Fibroblast of upper back skin (primary cell): ENCODE measurements at regions not wholly inside any gene's neighbourhood (a gene's known extent, or its start where the extent isn't known, plus 50 kb on each side); places are given as distances from the start of the nearest gene placed in this dataset.
A peak's percentile ranks its signal among the peaks of the same experiment; 100 is the strongest.

Experiments used
- DNase-seq: peaks from one replicate; pipeline ENCODE4 v3.0.0-alpha.2; 2013

DNA sequence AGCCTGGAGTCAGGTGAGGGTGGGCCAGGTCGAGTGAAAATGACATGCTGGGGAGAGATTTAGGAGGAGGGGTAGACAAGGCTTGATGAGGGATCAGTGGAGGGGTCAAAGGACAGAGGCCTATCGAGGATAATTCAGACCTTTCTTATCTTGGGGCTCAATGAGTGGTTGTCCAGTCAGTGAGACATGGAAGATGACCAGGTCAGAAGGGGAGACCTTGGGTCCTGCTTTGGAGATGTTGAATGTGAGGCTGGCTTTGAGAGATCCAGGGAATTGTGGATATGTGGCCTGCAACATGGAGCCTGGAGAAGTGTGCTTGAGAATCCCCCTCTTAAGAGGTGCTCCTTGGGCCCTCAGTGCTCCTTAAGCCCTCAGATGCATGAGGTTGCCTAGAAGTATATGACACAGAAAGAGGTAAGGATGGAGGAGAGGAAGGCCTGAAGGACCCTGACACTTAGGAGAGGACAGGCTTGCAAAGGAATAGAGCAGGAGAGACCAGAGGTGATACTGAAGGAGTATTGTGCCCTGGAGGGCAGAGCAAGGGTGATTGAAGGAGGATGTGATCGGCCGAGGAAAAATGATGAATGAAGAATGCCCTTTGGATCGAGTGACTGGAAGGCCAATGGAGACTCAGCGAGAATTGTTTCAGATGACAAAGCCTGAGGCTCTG lies 129.8 kb upstream of the GPR26 start:
- DNase-seq = no peak

DNA sequence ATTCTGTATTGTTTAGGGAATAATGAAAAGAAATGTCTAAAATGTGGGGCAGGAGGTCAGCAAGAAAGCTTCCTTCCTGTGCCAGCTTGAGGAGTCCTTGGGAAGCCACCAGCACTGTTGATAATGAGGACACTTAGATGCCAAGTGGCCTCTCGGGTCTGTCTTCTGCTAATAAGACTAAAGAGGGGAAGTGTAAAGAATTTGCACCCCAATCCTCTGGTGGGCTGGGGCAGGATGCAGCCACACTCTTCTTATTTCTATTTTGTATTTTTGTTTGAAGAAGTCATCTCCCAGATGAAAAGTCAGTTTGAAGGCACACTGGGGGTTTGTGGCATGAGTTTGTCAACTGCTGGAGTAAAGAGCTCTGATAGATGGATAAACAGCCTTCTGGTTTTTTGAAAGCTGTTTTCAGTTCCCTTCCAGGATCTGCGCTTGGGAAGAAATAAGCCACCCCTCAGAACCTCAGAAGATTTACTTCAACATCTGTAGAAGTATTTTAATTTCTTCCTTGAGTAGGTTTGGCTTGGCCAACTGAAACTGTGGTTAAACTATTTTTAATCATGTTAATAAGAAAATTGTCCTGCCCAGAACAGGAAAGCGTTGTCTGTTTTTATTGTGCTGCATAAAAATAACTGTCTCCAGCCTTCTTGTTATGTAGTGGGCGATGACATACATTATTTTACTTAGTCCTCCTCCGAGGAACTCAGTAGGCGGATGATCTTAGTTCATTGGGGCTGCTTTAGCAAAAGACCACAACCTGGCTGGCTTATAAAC lies 128.8 kb upstream of the GPR26 start:
- DNase-seq = no peak

- no peak for DNase-seq
These were observed 127.5 kb upstream of the GPR26 start for GRCh38 chr10:123538401-123539320.

DNA sequence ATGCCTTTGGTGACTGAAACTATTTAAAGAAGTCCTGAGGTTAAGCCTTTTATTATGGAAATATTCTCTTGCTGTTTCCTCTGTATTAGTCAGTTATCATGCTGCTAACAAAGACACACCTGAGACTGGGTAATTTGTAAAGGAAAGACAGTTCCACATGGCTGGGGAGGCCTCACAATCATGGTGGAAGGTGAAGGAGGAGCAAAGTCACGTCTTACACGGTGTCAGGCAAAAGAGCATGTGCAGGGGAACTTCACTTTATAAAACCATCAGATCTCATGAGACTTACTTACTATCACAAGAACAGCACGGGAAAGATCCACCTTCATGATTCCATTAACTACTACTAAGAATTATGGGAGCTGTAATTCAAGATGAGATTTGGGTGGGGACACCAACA lies 121.2 kb upstream of the GPR26 start:
- no peak for DNase-seq

DNA sequence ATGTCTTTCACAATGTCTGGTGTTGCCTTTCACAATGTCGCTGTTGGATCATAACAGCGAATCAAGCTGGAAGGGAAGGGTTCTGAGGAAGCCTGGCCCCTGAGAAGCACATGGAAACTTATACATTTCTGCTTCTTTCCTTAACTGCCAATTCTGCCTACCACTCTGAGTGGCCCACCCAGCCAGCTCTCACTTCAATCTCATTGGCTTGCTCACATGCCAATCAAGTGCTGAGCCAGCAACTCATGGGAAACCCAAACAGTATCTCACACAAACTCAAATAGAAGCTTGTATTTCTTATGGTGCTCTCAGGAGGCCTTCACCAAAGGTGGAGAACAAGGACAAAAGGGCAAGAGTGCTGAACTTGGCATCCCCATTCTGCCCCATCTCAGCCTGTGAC lies 117.4 kb upstream of the GPR26 start:
- no peak for DNase-seq

- no peak for DNase-seq
These were observed 116.2 kb upstream of the GPR26 start for GRCh38 chr10:123549761-123550454.

DNA sequence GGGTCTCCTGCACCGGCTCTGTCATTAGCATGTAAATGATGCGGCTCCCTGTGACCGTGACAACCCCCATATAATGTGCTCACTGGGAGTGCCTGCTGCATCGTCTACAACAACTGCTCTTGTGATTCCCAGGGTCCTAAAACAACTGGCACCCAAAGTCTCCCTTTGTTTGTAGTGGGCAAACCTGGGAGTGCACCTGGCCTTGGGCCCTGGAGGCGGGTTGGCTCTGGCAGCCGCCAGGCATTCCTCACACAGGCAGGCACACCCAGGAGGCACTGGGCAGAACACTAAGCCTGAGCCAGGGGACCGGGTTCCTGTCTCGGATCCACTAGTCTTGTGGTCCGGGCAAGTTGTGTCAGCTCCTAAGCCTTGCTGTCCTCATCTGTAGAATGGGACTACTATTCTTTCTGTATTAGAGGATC lies 115.5 kb upstream of the GPR26 start:
- DNase-seq = no peak

DNA sequence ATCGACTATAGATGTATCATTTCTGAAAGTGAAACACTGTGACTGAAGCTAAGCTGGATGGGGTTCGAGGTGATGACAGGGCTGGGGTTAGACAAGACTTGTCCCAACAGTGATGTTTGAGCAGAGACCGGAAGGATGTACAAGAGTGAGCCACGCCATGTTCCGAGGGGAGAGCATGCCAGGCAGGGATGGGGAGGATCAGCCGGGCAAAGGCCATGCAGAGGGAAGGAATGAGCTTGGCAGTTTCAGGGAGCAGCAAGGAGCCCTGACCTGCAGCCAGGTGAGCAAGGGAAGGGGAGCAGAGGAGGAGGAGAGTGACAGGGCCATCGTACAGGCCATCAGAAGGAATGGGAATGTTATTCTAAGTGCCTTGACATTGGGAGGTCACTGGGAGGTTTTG lies 114.9 kb upstream of the GPR26 start:
- DNase-seq = no peak

DNA sequence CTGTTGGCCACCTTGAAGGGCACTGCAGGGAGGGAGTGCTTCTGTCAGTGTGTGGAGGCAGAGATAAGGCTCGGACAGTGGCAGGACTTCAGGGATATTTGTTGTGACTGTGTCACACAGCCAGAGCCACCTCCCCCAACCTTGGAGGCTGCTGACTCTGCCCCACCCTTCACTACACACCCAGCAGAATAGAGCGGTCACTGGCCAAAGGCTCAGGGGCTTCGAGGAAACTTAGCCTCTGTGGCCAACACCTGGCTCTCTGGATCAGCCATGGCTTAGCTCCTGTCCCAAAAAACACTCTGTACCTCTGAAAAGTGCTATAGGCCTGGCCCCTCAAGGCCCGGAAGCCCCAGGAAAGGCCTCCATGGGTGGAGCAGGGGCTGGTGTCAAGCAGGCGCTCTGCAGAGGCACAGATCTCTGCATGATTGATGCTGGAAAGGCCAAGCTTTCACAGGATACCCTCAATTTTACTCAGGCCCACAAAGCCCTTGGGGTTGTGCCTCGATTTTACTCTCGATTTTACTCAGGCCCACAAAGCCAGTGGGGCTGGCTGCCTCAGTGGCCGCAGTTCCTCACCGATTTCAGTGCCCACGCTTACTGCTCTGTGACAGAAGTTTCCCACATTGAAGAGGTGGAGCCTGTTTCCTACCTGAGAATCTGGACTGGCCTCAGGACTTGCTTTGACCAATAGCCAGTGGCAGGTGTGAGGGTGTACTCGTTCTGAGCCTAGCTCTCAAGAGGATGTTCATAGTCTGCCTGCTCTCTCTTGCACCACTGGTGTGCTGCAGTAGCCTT lies 113.2 kb upstream of the GPR26 start:
- DNase-seq = no peak

DNA sequence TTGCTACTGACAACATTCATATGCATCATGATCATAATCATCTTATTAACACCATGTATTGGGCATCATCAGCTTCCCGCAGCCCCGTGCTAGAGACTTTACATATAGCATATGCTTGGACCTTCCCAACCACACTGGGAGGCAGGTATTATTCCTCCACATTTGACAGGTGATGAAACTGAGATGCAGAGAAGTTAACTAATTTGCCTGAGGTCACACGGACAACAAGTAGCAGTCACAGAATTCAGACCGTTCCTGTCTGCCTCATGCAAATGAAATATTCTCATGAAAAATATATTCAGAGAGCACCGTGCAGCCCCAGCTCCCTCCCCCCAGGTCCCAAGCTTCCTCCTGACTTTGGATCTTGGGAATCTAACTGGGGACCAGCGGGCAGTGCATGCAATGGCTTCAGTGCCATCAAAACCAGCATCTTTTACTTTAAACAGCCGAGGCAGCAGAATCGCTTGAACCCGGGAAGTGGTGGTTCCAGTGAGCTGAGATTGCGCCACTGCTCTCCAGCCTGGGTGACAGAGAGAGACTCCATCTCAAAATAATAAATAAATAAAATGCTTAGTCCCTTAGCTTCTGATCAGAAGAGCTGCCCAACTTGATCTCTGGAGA lies 112.2 kb upstream of the GPR26 start:
- no peak for DNase-seq

DNA sequence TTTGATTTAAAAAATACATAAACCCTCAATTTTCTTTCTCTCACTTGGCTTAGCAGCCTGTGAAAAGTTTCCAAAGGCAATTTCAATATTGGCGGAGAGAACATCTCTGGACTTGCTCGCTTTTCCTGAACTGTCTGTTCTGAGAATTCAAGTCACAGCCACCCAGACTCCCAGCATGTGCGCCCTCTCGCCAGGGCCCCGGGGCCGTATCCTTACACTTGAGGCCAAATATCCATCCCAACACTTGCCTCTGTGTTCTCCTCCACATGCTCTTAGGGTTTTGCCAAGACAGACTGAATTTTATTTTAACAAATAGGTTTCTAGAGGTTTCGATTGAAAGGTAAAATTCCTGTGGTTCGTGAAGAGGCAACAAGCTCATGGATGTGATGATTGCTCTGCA lies 111.5 kb upstream of the GPR26 start:
- DNase-seq = no peak

DNA sequence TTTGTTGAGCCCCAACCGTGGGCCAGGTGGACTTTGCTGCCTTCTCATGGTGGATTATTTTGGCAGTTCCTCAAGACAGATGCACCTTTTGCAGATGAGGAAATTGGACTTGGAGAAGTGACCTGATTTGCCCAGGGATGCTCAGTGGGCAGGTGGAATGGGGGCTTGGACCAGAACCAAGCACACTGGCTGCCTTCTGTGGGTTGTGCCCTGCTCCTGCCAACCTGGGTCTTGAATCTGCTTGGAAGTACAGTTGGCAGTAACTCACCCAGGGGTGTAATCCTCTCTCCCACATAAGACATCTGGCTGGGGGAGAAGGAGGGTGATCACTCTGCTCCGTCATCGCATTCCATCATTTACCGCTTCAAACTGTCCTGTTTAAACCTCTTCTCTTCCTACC lies 110.5 kb upstream of the GPR26 start:
- DNase-seq = no peak

DNA sequence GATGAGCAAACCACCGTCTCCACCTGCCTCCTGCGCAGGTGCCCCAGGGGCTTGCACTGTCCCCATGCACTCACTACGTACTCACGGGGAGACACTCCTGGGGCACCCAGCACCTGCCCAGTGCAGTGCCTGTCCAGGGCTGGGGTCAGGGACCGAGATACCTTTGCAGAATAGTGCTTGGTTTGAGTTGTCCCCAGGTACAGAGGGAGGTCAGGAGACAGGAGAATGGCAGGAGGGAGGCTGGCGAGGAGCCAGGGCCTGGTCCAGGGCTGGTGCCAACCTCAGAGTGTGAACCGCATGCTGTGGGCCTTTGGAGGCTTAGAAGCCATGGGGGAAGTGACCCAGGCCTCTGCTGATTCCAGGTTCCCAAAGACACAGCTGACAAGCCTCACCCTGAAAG lies 110.1 kb upstream of the GPR26 start:
- DNase-seq = no peak

- DNase-seq = no peak
These were observed 109.4 kb upstream of the GPR26 start for GRCh38 chr10:123556736-123557135.

GRCh38 chr10:123557366-123558108 lies 108.6 kb upstream of the GPR26 start:
- DNase-seq = no peak

- DNase-seq = no peak
These were observed 107.5 kb upstream of the GPR26 start for GRCh38 chr10:123558651-123559050.

DNA sequence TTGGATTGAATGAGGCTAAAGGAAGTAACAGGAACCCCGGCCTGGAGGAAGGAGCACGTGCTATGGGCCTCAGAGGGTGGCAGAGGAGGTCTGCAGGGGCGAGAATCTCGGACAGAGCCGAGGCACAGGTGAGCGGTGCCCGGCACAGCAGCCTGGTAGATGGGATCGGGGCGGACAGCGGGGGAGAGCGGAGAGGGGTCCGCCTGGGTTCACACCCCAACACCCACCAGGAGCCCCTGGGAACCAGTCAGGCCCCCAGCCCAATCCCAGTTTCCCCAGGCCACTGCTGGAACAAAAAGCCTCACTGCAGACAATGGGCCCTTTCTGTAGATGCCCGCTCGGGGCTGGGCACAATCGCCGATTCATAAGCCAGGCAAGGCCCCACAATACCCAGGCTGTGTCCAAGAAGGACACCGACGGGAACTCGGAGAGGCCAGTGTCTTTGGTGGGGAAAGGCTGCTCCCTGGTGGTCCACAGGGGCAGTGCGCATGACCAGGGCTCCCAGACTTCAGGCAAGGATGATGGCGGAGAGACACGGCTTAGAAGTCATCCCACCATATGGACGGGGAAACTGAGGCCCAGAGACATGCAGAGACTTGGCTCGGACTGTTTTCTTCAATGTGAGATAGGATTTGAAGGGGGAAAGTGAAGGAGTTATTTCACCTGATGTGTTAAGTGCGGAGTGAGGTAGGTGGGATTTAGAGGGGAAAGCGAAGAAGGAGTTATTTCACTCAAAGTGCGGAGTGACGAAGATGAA lies 106.9 kb upstream of the GPR26 start:
- peak; percentile 41 for DNase-seq

DNA sequence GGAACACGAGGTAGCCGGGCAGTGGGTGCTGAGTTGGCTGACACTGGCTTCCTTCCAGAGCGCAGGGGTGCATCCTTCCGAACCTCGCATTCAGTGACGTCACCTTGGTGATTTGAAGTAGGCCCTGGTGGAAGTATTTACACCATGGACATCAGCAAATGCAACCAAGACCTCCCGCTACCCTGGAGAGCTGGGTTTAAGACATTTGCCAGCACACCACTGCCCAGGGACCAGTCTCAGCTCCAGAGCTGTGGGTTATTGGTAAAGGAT lies 106.4 kb upstream of the GPR26 start:
- no peak for DNase-seq

GRCh38 chr10:123560301-123561140 lies 105.6 kb upstream of the GPR26 start:
- DNase-seq = no peak

- DNase-seq = no peak
These were observed 105.1 kb upstream of the GPR26 start for GRCh38 chr10:123561141-123561440.
